Keratinocyte (primary cell): ENCODE measurements at regions not wholly inside any gene's neighbourhood (a gene's known extent, or its start where the extent isn't known, plus 50 kb on each side); places are given as distances from the start of the nearest gene placed in this dataset.

Experiments
- DNase-seq: peaks from one replicate; pipeline ENCODE4 v3.0.0-alpha.2; 2011; ENCODE audit warnings: low read depth, missing footprints, low spot score
- FAIRE-seq: peaks from 2 replicates; lab custom pipeline; 2011; peaks lifted over from hg19 to GRCh38; lab: Jason Lieb, UNC
- H2AFZ ChIP-seq: 2 replicates; pipeline ENCODE4 v1.6.0; 2012; ENCODE audit warnings: low read length, control low read depth, inconsistent platforms; ENCODE audit not compliant: control insufficient read depth
- H3K27ac ChIP-seq: 2 replicates; pipeline ENCODE4 v1.5.1; 2011; ENCODE audit warnings: low read length; ENCODE audit not compliant: control insufficient read depth, insufficient read depth
- H3K27me3 ChIP-seq: 3 replicates; pipeline ENCODE4 v1.6.0; 2011; ENCODE audit warnings: low read length; ENCODE audit not compliant: control insufficient read depth, insufficient read depth; ENCODE audit errors: extremely low read depth
- H3K36me3 ChIP-seq, 2 experiments: 2 replicates in 1 of 2; 3 replicates in 1 of 2; pipeline ENCODE4 v1.5.1; 2011; ENCODE audit warnings: low read length in 2 of 2, mild to moderate bottlenecking in 1 of 2; ENCODE audit not compliant: control insufficient read depth in 2 of 2, insufficient read depth in 2 of 2; ENCODE audit errors: extremely low read depth in 1 of 2
- H3K4me1 ChIP-seq: 3 replicates; pipeline ENCODE4 v1.5.1; 2011; ENCODE audit warnings: low read length; ENCODE audit not compliant: control insufficient read depth, insufficient read depth; ENCODE audit errors: extremely low read depth
- H3K4me2 ChIP-seq: 3 replicates; pipeline ENCODE4 v1.6.0; 2011; ENCODE audit warnings: low read depth, low read length; ENCODE audit not compliant: control insufficient read depth, insufficient read depth; ENCODE audit errors: extremely low read depth
- H3K4me3 ChIP-seq, 3 experiments: fragments of 200-600 bp in 1 of 3; sonication (generic) in 1 of 3; 2 replicates in 2 of 3; 3 replicates in 1 of 3; pipeline ENCODE4 v1.5.1; 2011 to 2016; ENCODE audit warnings: low read length in 3 of 3, mild to moderate bottlenecking in 3 of 3, control low read depth in 2 of 3, inconsistent platforms in 1 of 3, low read depth in 1 of 3, mixed read lengths in 1 of 3, mixed run types in 1 of 3, moderate library complexity in 1 of 3; ENCODE audit not compliant: control insufficient read depth in 2 of 3, insufficient read depth in 2 of 3; ENCODE audit errors: extremely low read depth in 1 of 3
- H3K79me2 ChIP-seq: 2 replicates; pipeline ENCODE4 v1.6.0; 2012; ENCODE audit warnings: low read length; ENCODE audit not compliant: control insufficient read depth, insufficient read depth
- H3K9ac ChIP-seq: 3 replicates; pipeline ENCODE4 v1.6.0; 2011; ENCODE audit warnings: low read length; ENCODE audit not compliant: control insufficient read depth, insufficient read depth; ENCODE audit errors: extremely low read depth
- H3K9me1 ChIP-seq: 3 replicates; pipeline ENCODE4 v1.6.0; 2011; ENCODE audit warnings: low read length; ENCODE audit not compliant: control insufficient read depth, insufficient read depth; ENCODE audit errors: extremely low read depth
- H3K9me3 ChIP-seq: 2 replicates; pipeline ENCODE4 v1.5.1; 2012; ENCODE audit warnings: low read depth, low read length; ENCODE audit not compliant: control insufficient read depth
- H4K20me1 ChIP-seq: 3 replicates; pipeline ENCODE4 v1.6.0; 2011; ENCODE audit warnings: low read length; ENCODE audit not compliant: control insufficient read depth, insufficient read depth; ENCODE audit errors: extremely low read depth
- EZH2 ChIP-seq: IDR thresholded peaks from one replicate; pipeline ENCODE4 v1.6.1; 2012; ENCODE audit warnings: inconsistent platforms, mild to moderate bottlenecking, low read length, moderate library complexity
- dilution Hi-C: fragments of 300-500 bp; cut with MboI; formaldehyde crosslinking; loops from one replicate; pipeline ENCODE4 v1.7.0; 2020; ENCODE audit warnings: low sequenced_read_pairs; ENCODE audit not compliant: extremely low pct_ligation_motif_present
- TF ChIP-seq, protein P1 (sequence below), 3 experiments: IDR thresholded peaks in 1 of 3; conservative IDR thresholded peaks in 1 of 3; optimal IDR thresholded peaks in 1 of 3; 2 replicates in 2 of 3; 3 replicates in 1 of 3; pipeline versions ENCODE3 to v1.5.1; 2011; ENCODE audit warnings: low read length in 3 of 3, mild to moderate bottlenecking in 3 of 3, moderate library complexity in 2 of 3, control low read depth in 1 of 3, inconsistent platforms in 1 of 3; ENCODE audit not compliant: insufficient read depth in 2 of 3; ENCODE audit errors: extremely low read depth in 1 of 3

DNA sequence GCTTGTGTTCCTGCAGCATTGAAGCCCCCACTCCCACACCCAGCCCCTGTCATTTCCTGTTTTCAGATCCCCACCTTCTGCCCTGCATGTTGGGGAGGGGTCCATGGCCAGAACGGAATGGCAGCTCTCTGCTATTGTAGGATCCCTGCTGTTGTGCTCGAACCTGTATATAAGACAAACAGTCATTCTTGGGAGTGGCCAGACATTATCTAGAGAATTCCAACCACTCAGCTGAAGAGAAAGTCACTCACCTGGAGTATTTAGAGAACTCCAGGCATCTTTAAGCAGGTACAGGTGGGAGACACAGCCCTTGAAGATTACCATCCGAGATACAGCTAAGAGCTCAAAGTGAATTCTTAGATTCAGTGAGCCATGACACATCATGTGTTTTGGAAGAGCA, 96.1 kb downstream of the C9orf152 start:
- FAIRE-seq (no peak), DNase-seq (no peak)
- dilution Hi-C loops: no loop called here

DNA sequence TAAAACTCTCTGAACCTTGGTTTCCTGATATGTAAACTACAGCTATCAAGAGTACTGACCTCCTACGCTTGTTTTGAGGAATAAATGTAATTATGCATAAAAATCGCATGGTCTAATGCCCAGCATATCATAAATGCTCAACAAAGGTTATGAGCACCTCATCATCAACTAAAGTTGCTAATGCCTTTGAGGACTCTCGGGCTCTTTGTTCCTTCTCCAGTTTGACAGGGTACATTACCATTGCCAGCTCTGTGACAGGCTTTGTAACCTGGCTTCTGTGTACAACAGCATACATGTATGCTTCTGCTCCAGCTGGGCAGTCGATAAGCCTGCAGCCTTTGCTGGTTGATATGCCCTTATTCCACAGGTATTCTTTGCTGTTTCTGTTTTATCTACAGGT, 95.2 kb downstream of the C9orf152 start:
- Histone ChIP-seq H4K20me1 (peaks cover 11% of the 10 kb centered on the region), H3K79me2 (peaks cover 86% of the 10 kb centered on the region), H3K4me1 (peaks cover 29% of the 10 kb centered on the region), H3K27ac (no peak overlapping the region), H2AFZ (no peak overlapping the region), H3K9me3 (no peaks in the 10 kb centered on the region), H3K36me3 (peaks cover 0 to 9% of the 10 kb centered on the region in 2 experiments), H3K4me2 (no peak overlapping the region), H3K4me3 (no peak overlapping the region), H3K9me1 (no peaks in the 10 kb centered on the region), H3K27me3 (no peaks in the 10 kb centered on the region), H3K9ac (no peak overlapping the region)
- no peak for TF ChIP-seq EZH2
- TF ChIP-seq, protein P1, sequence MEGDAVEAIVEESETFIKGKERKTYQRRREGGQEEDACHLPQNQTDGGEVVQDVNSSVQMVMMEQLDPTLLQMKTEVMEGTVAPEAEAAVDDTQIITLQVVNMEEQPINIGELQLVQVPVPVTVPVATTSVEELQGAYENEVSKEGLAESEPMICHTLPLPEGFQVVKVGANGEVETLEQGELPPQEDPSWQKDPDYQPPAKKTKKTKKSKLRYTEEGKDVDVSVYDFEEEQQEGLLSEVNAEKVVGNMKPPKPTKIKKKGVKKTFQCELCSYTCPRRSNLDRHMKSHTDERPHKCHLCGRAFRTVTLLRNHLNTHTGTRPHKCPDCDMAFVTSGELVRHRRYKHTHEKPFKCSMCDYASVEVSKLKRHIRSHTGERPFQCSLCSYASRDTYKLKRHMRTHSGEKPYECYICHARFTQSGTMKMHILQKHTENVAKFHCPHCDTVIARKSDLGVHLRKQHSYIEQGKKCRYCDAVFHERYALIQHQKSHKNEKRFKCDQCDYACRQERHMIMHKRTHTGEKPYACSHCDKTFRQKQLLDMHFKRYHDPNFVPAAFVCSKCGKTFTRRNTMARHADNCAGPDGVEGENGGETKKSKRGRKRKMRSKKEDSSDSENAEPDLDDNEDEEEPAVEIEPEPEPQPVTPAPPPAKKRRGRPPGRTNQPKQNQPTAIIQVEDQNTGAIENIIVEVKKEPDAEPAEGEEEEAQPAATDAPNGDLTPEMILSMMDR (optimal IDR thresholded peaks at IDR 0.05 in 1 of 3, IDR thresholded peaks at IDR 0.05 in 1 of 3, conservative IDR thresholded peaks at IDR 0.05 in 1 of 3; ENCODE audit: extremely low read depth in 1 of 3, insufficient read depth in 2 of 3, low read length in 3 of 3): no peak
- FAIRE-seq (no peak), DNase-seq (no peak)
- dilution Hi-C loops: no loop called here

More for the DNA sequence above, 96.1 kb downstream of the C9orf152 start:
- Histone ChIP-seq H3K4me3 (no peak overlapping the region), H3K79me2 (peaks cover 86% of the 10 kb centered on the region), H2AFZ (no peak overlapping the region), H3K9ac (no peak overlapping the region), H3K9me3 (no peaks in the 10 kb centered on the region), H3K4me1 (peaks cover 28% of the 10 kb centered on the region), H3K27me3 (no peaks in the 10 kb centered on the region), H3K4me2 (no peak overlapping the region), H3K9me1 (no peaks in the 10 kb centered on the region), H3K27ac (no peak overlapping the region), H4K20me1 (peaks cover 11% of the 10 kb centered on the region), H3K36me3 (peaks cover 0 to 9% of the 10 kb centered on the region in 2 experiments)
- no peak for TF ChIP-seq EZH2
- TF ChIP-seq, protein P1 (optimal IDR thresholded peaks at IDR 0.05 in 1 of 3, IDR thresholded peaks at IDR 0.05 in 1 of 3, conservative IDR thresholded peaks at IDR 0.05 in 1 of 3; ENCODE audit: extremely low read depth in 1 of 3, insufficient read depth in 2 of 3, low read length in 3 of 3): no peak
